GM20000 (cell line): ENCODE measurements at regions not wholly inside any gene's neighbourhood (a gene's known extent, or its start where the extent isn't known, plus 50 kb on each side); places are given as distances from the start of the nearest gene placed in this dataset.

ENCODE experiments used
- DNase-seq: peaks from one replicate; pipeline ENCODE4 v3.0.0; 2012; ENCODE audit warnings: low spot score
- CTCF ChIP-seq: IDR thresholded peaks from 2 replicates; pipeline ENCODE4 v1.5.1; 2012; ENCODE audit warnings: mild to moderate bottlenecking, control low read depth; ENCODE audit errors: extremely low read depth, missing control alignments

GRCh38 chr14:56959869-56960268 is 149.6 kb upstream of the OTX2 start:
- no peak for TF ChIP-seq CTCF

GRCh38 chr14:56959121-56959520 is 148.8 kb upstream of the OTX2 start:
- DNase-seq = no peak
- no peak for TF ChIP-seq CTCF

More at GRCh38 chr14:56959869-56960268, 149.6 kb upstream of the OTX2 start:
- DNase-seq = no peak

- DNase-seq = no peak
- no peak for TF ChIP-seq CTCF
Measured at GRCh38 chr14:56956182-56956581, 145.9 kb upstream of the OTX2 start.

DNA sequence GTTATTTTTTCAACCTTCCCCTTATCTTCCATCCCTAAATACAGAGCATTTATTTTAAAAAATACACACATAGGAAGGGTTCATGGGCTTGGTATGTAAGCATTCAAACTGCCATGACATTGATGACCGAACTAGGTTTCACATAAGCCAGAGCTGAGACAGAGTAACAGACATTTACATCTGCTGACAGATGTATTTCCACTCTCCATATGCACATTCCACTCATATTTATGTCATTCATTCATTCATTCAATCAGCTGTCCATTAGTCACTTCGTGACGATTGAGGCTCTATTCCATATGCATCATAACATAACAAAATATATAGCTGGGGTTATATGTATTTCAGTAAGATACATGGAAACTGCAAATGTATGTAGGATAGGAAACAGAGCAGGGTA is 145.5 kb upstream of the OTX2 start:
- TF ChIP-seq CTCF = no peak
- no peak for DNase-seq

- no peak for DNase-seq
Measured at GRCh38 chr14:56953884-56954283, 143.6 kb upstream of the OTX2 start.

GRCh38 chr14:56952766-56953473 is 142.6 kb upstream of the OTX2 start:
- no peak for TF ChIP-seq CTCF
- DNase-seq = no peak

More at GRCh38 chr14:56953884-56954283, 143.6 kb upstream of the OTX2 start:
- TF ChIP-seq CTCF = no peak

DNA sequence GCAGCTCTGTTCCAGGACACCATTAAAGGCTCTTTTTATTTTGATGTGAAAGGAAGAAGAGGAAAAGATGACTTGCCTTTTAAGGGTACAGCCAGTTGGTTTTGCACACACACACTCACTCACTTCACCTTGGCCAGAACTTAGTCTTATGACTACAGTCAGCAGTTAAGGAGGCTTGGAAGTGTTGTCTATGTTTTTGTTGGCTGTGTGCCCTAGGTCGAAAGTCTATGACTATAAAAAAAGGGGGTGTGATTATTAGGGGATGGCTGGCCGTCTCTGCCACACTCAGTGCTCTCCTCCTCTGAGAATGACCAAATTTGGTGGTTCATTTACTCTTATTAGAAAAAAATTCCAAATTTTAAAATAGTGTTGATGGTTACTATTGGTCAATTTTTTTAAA is 139.5 kb upstream of the OTX2 start:
- DNase-seq = no peak
- TF ChIP-seq CTCF = no peak
